GM23248 (cell line): ENCODE measurements at regions not wholly inside any gene's neighbourhood (a gene's known extent, or its start where the extent isn't known, plus 50 kb on each side); places are given as distances from the start of the nearest gene placed in this dataset.
"Not testable (repeated sequence)": the region's sequence is repeated elsewhere in the genome, so short reads cannot be mapped to it uniquely, and the experiment has no call there.

Experiments
- DNase-seq: peaks from one replicate; pipeline ENCODE4 v3.0.0-alpha.2; 2015
- H2AFZ ChIP-seq: fragments of 200-600 bp; sonication (generic); 2 replicates; pipeline ENCODE4 v1.6.1; 2016; ENCODE audit warnings: antibody characterized with exemption
- H3F3A ChIP-seq: fragments of 200-600 bp; sonication (generic); 2 replicates; pipeline ENCODE4 v1.6.1; 2016; ENCODE audit warnings: mild to moderate bottlenecking, antibody characterized with exemption, mixed run types; ENCODE audit not compliant: insufficient read depth
- H3K27ac ChIP-seq: fragments of 200-600 bp; sonication (generic); 2 replicates; pipeline ENCODE4 v1.5.1; 2016; ENCODE audit warnings: mild to moderate bottlenecking
- H3K27me3 ChIP-seq: fragments of 200-600 bp; sonication (generic); replicated peaks from 2 replicates; pipeline ENCODE4 v1.6.1; 2016; ENCODE audit warnings: mild to moderate bottlenecking; ENCODE audit not compliant: insufficient read depth
- H3K36me3 ChIP-seq: fragments of 200-600 bp; sonication (generic); 2 replicates; pipeline ENCODE4 v1.6.1; 2016; ENCODE audit warnings: low read depth, mild to moderate bottlenecking
- H3K4me1 ChIP-seq: fragments of 200-600 bp; sonication (generic); 2 replicates; pipeline ENCODE4 v1.6.1; 2016; ENCODE audit warnings: mild to moderate bottlenecking; ENCODE audit not compliant: insufficient read depth
- H3K4me2 ChIP-seq: fragments of 200-600 bp; sonication (generic); one replicate; pipeline ENCODE4 v1.6.1; 2016; ENCODE audit warnings: mild to moderate bottlenecking; ENCODE audit not compliant: unreplicated experiment
- H3K4me3 ChIP-seq: fragments of 200-600 bp; sonication (generic); 2 replicates; pipeline ENCODE4 v1.5.1; 2016; ENCODE audit warnings: mild to moderate bottlenecking
- H3K79me2 ChIP-seq: fragments of 200-600 bp; sonication (generic); 2 replicates; pipeline ENCODE4 v1.6.1; 2016; ENCODE audit warnings: mild to moderate bottlenecking; ENCODE audit not compliant: insufficient read depth
- H3K9ac ChIP-seq: fragments of 200-600 bp; sonication (generic); 2 replicates; pipeline ENCODE4 v1.6.1; 2016; ENCODE audit warnings: mild to moderate bottlenecking
- H3K9me2 ChIP-seq: fragments of 200-600 bp; sonication (generic); 2 replicates; pipeline ENCODE4 v1.6.1; 2016; ENCODE audit warnings: mixed run types, mild to moderate bottlenecking, moderate library complexity; ENCODE audit not compliant: insufficient read depth
- H3K9me3 ChIP-seq: fragments of 200-600 bp; sonication (generic); one replicate; pipeline ENCODE4 v1.6.1; 2017; ENCODE audit warnings: low read depth
- H4K20me1 ChIP-seq: fragments of 200-600 bp; sonication (generic); 2 replicates; pipeline ENCODE4 v1.6.0; 2016; ENCODE audit not compliant: insufficient read depth
- EZH2 ChIP-seq: fragments of 200-600 bp; sonication (generic); IDR thresholded peaks from 2 replicates; pipeline ENCODE4 v1.6.1; 2018; ENCODE audit warnings: antibody characterized with exemption, mild to moderate bottlenecking; ENCODE audit not compliant: insufficient read depth, poor library complexity, severe bottlenecking
- EZH2phosphoT487 ChIP-seq: fragments of 200-600 bp; sonication (generic); IDR thresholded peaks from 2 replicates; pipeline ENCODE4 v1.6.1; 2018; ENCODE audit warnings: antibody characterized with exemption, moderate library complexity, mild to moderate bottlenecking, low read depth; ENCODE audit not compliant: insufficient read depth
- WGBS, 2 experiments: methylation state at CpG; one replicate each; pipeline ENCODE4 v1.1.6; 2015 to 2017; ENCODE audit warnings: low lambda C conversion rate in 2 of 2, low coverage in 1 of 2; ENCODE audit errors: missing lambda C conversion rate in 2 of 2; 5-methylcytosine and 5-hydroxymethylcytosine counted together
- in situ Hi-C: fragments of 300-500 bp; cut with MboI; formaldehyde crosslinking; loops from 2 replicates; pipeline ENCODE4 v1.15.0; 2020

DNA sequence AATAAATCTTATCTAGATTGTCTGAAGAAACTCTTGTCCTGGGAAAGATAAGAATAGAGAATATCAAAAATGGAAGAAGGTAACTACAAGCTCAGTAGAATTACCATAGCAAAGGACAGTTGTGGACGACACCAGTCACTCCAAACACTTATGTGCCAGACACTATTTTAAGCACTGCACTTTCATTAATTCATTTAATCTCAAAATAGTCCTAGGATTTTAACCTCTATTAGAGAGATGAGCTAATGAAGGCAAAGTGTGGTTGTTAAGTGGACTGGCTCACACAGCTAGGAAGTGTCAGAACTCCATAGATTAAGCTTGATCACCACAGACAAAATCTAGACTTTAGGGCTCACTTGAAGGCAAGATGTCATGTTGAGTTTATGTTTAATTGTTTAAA lies 168.9 kb downstream of the CDC14C start:
- TF ChIP-seq EZH2phosphoT487: no peak
- TF ChIP-seq EZH2: no peak
- Histone ChIP-seq H3K79me2 (no peaks in the 10 kb centered on the region), H3K4me1 (no peaks in the 10 kb centered on the region), H3K4me3 (no peak overlapping the region), H3K27ac (no peak overlapping the region), H3K9me2 (no peaks in the 10 kb centered on the region), H3K4me2 (no peak overlapping the region), H3K27me3 (no peaks in the 10 kb centered on the region), H3F3A (no peaks in the 10 kb centered on the region), H3K9ac (no peak overlapping the region), H2AFZ (no peak overlapping the region), H3K9me3 (no peaks in the 10 kb centered on the region), H4K20me1 (no peaks in the 10 kb centered on the region), H3K36me3 (no peaks in the 10 kb centered on the region)
- in situ Hi-C loops: no loop called here
- WGBS, 2 experiments: 0 to 5% methylated on average over 1 of the region's 1 CpG
- DNase-seq: no peak

DNA sequence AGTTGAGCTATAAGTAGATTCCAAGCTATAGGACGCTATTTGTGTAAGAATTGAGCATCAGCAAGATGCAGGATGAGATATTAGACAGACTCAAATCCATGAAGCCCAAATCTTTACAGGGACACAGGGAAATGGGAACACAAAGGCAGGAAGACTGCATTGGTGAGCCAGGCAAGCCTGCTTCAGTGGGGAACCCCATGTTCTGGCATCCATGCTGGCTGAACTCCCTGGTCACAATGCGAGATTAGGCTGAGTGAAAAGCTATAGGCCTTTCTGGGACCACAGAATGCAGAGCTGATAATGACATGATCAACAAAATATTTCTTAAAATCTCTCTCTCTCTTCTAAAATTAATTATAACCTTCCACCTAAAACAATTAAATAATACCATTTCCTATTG lies 170.5 kb downstream of the CDC14C start:
- no peak for DNase-seq
- no peaks in the 10 kb centered on the region for H3K9me3 ChIP-seq
- no peak overlapping the region for H2AFZ ChIP-seq
- H3F3A ChIP-seq: no peaks in the 10 kb centered on the region
- H3K9me2 ChIP-seq: no peaks in the 10 kb centered on the region
- no peaks in the 10 kb centered on the region for H4K20me1 ChIP-seq
- no peaks in the 10 kb centered on the region for H3K36me3 ChIP-seq
- H3K9ac ChIP-seq: no peak overlapping the region
- no peak overlapping the region for H3K4me3 ChIP-seq
- H3K27me3 ChIP-seq: no peaks in the 10 kb centered on the region
- in situ Hi-C loops: no loop called here
- TF ChIP-seq EZH2: no peak
- no peak for TF ChIP-seq EZH2phosphoT487
- no peak overlapping the region for H3K4me2 ChIP-seq
- WGBS, 2 experiments: 19 to 23% methylated on average over 2 of the region's 2 CpGs
- no peaks in the 10 kb centered on the region for H3K79me2 ChIP-seq
- H3K27ac ChIP-seq: no peak overlapping the region
- H3K4me1 ChIP-seq: no peaks in the 10 kb centered on the region

DNA sequence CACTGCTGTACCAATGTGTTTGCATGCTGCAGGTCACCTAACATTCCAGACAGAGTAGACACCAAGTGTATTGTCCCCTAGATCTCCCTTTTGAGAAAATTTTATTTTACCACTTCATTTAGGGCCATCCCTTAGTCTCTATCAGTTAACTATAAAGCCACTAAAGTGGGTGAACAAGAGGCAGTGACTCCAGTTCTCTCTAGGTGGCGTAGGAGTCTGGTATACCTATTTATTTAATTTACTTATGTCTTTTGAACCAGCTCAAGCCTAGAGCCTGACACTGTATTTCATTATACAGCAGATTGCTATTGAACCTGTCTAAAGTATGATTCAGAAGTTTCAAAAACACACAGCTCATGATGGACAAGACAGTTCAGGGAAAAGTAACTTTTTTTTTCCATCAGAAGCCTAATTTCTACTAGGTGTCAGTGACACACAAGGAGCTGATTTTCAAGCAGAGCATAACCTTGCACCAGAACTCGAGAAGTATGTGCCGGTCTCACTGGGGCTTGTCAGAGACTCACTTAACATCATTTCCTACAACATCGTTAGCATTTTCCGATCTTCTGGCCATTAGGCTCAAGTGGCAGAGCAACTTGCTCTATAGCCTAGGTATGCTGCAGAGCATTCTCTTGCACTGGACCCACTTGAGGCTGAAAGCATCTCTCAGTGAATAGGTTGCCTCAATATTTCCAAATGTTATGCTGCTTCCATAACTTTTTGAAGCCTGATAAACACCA lies 175.4 kb downstream of the CDC14C start:
- no peak overlapping the region for H2AFZ ChIP-seq
- no peaks in the 10 kb centered on the region for H3K27me3 ChIP-seq
- H3K4me3 ChIP-seq: no peak overlapping the region
- no peaks in the 10 kb centered on the region for H4K20me1 ChIP-seq
- no peak for DNase-seq
- no peak for TF ChIP-seq EZH2phosphoT487
- TF ChIP-seq EZH2: no peak
- no peaks in the 10 kb centered on the region for H3K79me2 ChIP-seq
- no peak overlapping the region for H3K27ac ChIP-seq
- H3K9me2 ChIP-seq: no peaks in the 10 kb centered on the region
- no peak overlapping the region for H3K4me2 ChIP-seq
- H3K9me3 ChIP-seq: no peaks in the 10 kb centered on the region
- in situ Hi-C loops: no loop called here
- no peaks in the 10 kb centered on the region for H3K4me1 ChIP-seq
- no peak overlapping the region for H3K9ac ChIP-seq
- no peaks in the 10 kb centered on the region for H3K36me3 ChIP-seq
- H3F3A ChIP-seq: no peaks in the 10 kb centered on the region
- 33 to 43% methylated on average over 5 of the region's 5 CpGs for WGBS, 2 experiments

DNA sequence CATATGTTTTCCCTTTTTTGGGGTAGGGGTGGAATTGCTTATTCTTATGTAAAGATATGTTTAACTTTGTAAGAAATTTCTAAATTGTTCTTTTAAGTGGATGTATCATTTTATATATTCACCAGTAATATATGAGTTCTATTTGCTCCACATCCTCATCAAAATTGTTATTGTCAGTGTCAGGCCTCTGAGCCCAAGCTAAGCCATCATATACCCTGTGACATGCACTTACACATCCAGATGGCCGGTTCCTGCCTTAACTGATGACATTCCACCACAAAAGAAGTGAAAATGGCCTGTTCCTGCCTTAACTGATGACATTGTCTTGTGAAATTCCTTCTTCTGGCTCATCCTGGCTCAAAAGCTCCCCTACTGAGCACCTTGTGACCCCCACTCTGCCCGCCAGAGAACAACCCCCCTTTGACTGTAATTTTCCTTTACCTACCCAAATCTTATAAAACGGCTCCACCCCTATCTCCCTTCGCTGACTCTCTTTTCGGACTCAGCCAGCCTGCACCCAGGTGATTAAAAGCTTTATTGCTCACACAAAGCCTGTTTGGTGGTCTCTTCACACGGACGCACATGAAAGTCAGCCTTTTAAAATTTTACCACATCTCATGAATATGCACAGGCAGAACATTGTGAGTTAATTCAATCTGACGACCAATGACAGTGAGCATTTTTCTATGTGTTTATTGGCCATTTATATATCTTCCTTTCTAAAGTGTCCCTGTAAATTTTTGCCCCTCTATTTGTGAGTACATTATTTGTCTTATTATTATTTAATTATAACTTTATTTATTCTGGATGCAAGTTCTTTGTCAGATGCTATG lies 176.8 kb downstream of the CDC14C start:
- H3K4me1 ChIP-seq, H3K36me3 ChIP-seq, H3K27me3 ChIP-seq, H3K9ac ChIP-seq, H3K9me3 ChIP-seq, H4K20me1 ChIP-seq, H2AFZ ChIP-seq, DNase-seq, H3F3A ChIP-seq, H3K79me2 ChIP-seq, H3K4me2 ChIP-seq, H3K4me3 ChIP-seq, H3K27ac ChIP-seq, H3K9me2 ChIP-seq, in situ Hi-C loops: not testable (repeated sequence)
- WGBS, 2 experiments: 15 to 16% methylated on average over 8 of the region's 8 CpGs
